IPS DF 4.7 (cell line): ENCODE measurements at regions not wholly inside any gene's neighbourhood (a gene's known extent, or its start where the extent isn't known, plus 50 kb on each side); places are given as distances from the start of the nearest gene placed in this dataset.

Experiments
- DNase-seq: peaks from one replicate; pipeline ENCODE4 v3.0.0-alpha.2; 2013; ENCODE audit warnings: low spot score; ENCODE audit errors: extremely low read depth

DNA sequence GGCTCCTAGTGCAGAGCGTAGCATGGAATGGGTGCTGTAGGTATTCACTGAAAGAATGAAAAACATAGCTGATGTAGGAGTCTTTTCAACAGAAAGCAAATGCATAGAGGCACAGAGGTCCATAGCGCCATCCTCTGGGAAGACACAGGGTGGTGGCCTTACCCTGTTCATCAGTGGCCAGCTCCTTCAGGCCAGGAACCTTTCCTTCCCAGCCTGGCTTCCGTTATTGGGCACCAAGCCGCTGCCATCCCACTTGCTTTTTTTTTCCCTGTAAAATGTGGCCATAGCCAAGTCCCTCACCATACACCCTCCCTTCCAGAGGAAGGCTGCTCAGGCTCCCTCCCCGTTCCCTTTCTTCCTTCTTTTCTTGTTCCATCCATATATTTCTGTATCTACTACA, 118.1 kb downstream of the ZNF621 start:
- DNase-seq: no peak

DNA sequence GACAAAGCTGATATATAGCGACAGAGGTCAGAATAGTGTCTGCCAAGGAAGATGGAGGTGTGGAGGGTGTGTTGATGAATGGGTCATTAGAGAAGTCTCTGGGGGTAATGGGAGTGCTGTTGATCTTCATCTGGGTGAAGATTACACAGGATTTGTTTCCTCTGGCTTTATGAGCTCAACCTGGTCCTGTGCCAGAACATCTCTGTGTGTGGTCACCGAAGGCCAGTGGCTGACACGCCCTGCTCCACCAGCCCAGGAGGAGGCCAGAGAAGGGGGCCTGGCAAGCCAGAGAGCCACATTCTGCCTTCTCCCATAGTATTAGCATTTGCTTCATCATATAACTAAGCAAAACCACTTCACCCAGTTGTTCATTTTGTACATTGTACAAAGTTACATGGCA, 121.1 kb downstream of the ZNF621 start:
- DNase-seq: no peak

DNA sequence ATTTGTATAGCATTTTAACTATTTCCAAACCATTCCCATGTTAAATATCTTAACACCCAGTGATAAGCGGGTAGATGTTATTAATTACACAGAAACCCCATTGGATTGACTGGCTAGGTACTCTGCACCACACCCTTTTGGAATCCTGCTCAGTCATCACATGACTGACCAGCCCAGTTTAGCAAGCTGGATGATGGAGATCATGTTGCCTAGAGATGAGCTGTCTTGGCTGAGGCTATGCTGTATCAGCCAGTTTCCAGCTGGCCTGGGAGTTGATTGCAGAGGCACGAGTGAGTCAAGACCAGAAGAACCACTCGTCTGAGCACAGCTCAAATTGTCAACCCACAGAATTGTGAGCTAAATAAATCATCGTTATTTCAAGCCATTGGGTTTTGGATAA, 124.6 kb downstream of the ZNF621 start:
- DNase-seq: no peak

DNA sequence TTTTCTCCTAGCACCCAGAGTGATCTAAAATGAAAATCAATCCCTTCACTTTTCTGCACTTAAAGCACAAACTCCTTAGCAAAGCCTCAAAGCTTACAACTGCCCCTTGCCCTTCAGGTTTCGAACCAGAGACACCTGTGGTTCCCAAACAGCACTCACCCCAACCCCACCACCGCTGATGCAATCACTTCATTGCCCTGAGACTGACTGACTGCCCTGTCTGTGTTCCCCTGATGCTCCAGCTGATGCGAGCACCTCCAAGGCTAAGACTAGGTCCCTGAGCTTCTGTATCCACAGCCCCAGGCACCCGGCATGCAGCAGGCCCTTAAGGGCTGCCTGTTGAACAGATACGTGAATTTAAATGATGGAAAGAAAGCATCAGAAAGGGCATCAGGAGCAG, 127.3 kb downstream of the ZNF621 start:
- no peak for DNase-seq

DNA sequence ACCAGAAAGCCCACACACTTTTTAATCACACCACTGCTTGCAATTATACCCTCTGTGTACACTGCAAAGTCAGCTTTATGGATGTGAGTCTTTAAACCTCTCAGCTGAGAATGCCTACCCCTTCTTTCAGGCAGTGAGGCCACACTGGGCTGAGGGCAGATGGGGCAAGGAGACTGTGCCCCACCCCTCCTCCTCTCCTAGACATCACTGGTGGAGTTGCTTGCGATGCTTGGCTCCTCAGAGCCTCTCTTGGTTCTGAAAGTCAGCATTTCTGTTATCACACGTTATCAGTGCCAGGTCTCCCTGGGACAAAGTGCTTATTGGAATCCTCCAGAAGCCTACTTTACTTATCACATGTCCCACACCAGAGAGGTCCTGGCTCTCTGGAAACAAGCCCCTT, 128.2 kb downstream of the ZNF621 start:
- DNase-seq: no peak

DNA sequence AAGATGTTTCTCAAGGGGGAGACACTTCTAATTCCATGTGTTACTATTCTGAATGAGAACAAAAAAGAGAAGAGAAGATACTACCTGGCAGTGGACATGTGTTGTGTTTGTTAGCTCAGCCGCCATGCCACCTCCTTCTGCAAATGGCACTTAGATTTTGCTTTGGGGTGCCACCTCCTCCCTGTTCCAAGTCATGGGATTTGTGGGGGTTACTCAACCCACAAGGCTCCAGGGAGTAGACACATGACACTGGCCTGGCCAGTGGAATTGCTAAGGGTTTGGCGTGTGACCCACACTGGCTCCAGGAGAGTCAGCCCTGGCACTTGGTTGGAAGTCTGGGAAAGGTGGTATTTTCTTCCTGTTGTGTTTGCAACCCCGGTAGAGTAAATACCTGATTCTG, 129.1 kb downstream of the ZNF621 start:
- DNase-seq: no peak

DNA sequence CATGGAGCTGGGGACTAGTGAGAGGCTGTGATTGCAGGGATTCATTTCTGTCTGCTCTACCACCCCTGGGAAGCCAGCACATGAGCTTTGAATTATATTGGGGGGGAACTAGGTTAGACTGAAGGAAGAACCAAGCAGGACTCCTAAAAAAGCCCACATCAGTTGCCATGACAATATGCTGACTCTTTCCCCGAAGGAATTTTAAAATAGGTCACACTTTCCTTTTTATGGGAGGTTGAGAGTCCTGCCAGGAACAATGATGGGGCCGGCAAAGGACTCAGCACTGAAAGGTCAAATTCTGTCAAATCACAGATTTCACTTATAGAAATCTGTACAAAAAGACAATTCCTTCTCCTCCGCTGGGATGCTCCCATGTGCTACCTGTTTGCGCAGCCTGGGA, 130.8 kb downstream of the ZNF621 start:
- DNase-seq: no peak

DNA sequence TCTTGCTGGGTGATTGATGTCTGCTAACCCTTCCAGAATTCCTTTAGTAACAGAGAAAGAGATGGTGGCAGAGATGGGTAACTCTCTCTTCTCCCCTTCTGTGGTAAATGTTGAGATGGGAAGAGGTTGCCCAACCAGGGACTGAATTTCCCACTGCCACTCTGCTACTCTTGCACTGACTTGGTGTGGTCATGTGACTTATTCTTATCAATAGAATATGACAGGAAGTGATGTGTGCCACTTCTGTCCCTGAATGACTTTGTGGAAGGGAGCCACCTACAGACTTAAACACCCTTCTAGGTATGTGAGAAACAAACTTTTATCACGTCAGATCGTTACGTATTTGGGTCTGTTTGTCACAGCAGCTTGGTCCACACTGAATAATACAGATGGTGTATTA, 132.9 kb downstream of the ZNF621 start:
- no peak for DNase-seq

DNA sequence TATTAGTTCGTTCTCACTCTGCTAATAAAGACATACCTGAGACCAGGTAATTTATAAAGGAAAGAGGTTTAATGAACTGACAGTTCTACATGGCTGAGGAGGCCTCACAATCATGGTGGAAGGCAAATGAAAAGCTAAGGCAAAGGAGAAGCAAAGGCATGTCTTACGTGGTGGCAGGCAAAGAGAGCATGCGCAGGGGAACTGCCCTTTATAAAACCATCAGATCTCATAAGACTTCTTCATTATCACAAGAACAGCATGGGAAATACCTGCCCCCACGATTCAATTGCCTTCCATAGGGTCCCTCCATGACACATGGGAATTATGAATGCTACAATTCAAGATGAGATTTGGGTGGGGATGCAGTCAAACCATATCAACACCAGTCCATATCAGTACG, 133.5 kb downstream of the ZNF621 start:
- DNase-seq: no peak

DNA sequence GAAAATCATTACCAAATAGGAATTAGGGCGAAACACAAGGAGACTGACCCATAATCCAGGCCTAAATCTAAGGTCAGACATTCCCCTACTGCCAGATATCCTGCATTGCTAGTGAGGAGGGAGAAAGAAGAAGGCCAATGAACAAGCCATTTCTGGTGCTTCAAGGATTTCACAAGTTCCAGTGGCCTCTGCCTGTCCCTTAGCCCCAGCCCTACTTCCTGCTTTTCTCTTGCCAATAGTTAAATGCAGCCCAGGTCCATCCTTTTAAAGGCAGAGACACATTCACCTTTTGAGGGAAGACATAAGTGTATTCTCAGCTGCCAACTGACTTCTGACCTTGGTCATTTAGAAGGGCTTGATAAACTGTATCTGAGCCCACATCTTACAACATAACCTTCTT, 135.8 kb downstream of the ZNF621 start:
- no peak for DNase-seq

DNA sequence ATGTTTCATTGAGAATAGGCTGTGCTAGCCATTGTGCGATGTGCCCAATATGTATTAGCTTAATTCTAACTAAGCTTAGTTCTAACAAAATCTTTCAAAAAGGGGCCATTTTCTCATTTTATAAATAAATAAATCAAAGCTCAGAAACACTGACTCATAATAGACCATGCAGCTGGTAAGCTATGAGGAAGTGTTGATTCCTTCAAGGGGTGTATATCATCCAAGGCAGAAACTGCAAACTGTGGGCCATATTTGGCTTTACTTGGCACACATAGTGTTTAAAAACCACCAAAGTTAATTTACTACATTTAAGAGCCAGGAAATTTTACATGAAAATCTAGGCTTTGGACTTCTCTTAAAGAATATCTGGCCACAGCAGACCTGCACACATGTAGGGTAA, 136.5 kb downstream of the ZNF621 start:
- no peak for DNase-seq

DNA sequence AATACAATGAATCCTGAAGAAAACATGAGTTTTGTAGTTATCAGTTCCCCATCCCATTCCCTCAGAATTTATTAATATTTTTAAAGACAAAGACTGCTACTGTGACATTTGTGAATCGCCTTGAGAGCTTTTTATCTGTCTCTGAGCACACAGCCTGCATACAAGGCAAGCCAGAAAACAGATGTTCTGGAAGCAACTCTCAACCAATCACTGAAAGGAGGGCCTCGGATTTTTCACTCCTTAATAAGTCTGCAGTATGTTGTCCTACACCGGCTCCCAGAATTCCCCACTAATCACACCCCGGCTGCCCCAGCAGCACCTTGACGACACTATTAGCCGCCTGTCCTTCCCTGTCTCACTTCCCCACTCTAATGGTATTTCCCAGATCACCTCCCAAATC, 138.5 kb downstream of the ZNF621 start:
- DNase-seq: no peak

DNA sequence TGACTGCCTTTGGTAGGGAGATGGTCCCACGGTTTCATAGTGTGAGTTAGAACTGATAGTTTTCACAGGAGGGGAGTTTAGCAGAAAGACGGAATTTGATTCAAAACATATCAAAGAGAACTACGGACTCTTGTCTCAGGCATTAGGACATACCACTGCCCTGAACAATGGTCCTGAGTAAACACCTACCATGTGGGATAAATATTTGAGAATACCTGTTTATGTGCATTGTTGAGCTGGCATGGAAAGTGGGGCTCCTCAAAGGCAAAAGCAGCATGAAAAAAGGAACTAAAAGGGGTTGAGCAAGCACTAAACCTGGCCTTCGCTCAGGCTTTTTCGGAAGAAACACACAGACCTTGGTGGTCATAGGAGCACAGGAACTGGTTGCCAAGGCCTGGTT, 144.4 kb downstream of the ZNF621 start:
- DNase-seq: no peak

DNA sequence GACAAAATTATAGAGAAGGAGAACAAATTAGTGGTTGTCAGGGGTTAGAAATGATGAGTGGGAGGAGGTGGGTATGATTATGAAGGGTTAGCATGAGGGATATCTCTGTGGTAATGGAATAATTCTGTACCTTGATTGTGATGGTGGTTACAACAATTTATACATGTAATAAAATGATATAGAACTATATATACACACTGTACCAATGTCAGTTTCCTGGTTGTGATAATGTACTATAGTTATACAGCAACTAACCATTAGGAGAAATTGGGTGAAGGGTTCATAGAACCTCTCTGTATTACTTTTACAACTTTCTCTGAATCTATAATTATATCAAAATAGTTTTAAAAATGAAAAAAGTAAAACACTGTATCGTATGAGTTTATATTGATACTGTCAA, 148.1 kb downstream of the ZNF621 start:
- DNase-seq: no peak

DNA sequence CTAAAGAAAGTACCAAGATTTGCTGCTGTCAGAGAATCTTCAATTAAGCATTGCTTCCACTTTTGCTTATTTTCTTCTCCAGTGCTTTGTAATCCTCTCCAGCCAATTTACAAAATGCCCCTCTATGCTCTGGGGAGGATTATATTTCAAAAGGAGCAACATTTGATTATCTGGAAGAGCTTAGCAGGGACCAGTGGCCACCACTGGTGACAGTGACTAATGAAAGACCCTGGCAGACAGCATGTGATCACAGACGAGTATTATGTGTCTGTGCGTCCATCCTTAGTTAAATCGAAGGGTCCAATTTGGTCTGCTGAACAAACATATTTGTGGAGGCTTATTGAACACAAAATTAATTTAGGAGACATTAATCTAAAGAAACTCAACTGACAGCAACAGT, 152.6 kb downstream of the ZNF621 start:
- DNase-seq: no peak

DNA sequence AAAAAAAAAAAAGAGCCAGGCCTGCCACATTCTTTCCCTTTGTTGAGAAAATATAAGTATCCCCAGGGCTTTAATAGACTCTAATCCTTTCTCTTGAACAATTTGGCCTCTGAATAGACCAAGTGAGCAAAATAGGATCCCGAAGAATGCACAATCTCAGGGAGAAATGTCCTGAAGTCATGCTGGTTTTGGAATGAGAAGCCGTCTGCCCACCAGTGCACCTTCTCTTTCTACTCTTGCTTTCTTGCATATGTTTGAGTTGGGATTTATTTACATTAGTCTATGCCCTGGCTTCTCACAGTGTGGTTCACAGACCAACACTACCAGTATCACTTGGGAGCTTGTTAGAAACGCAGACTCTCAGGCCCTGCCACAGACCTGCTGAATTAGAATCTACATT, 153.0 kb downstream of the ZNF621 start:
- no peak for DNase-seq

DNA sequence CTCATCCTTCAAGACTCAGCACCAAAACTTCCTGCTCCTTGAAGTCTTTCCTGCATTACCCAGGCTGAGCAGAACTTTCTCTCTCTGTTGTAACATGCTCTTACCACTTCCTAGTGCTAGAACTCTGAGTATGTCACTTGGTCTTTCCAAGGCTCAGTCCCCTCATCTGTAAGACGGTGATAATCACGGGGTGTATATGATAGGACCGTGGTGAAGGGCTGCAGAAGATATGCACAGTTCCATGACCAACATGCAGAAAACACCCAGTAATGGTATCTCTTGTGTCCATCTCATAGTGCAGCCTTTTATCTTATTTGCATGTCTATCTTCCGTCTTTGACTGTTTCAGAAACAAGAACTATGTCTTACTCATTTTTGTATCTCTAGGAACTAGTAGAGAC, 154.5 kb downstream of the ZNF621 start:
- no peak for DNase-seq

DNA sequence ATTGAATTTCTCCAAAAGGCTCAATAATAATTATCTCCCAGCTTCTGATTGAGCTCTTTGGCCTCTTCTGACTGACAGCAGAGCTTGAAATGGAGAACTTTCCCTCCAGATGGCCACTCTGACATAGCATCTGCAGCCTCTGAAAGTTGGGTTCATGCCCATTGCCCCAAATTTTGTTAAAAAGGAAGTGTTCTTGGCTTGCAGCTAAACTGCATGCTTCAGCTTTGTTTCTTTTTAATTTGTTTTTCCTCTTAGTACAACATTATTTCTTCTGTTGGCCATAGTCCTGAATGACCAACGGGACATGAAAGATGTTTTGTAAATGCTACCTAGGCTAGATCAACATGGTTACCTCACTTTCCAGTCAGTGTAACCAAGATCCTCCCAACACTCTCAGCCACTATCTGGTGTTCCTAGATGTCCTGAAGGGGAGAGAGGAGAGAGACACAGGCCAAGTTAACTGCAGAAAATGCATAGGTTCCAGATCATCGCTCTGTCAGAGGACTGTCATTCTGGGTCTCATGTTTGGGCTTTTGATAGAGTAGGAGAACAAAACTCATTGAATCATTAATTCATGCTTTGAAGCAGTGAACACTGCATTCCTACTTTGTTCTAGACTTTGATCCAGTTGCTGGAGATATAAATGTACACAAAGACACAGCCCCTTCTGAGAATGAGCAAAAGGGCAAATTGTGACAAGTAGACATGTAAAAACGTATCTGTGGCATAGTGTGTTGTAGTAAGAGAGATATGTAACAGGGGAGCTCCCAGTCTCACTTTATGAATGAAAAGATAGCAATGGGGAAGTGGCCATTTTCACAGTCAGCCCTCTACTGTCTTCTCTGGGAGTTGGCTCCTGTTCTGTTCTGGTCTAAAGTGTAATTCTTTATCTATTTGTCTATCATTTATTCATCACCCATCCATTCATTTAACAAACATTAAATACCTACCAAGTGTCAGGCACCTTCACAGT, 156.2 kb downstream of the ZNF621 start:
- no peak for DNase-seq

DNA sequence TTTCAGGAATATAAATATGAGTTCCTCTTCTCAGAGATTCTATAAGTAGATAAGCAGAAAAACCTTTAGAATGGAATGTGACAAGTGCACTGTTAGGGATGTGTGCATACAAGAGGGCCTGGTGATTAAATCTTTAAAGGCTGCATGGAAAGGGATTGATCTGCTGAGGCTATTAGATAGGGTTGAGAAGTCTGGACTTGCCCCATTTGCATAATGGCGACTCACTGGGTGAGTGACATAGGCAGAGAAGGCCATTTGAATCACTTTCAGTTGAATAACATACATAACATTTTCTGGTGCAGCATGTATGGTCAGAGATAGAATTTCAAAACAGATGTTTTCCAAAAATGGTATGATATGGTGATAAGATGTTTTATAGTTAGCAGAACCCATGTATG, 156.9 kb downstream of the ZNF621 start:
- no peak for DNase-seq

DNA sequence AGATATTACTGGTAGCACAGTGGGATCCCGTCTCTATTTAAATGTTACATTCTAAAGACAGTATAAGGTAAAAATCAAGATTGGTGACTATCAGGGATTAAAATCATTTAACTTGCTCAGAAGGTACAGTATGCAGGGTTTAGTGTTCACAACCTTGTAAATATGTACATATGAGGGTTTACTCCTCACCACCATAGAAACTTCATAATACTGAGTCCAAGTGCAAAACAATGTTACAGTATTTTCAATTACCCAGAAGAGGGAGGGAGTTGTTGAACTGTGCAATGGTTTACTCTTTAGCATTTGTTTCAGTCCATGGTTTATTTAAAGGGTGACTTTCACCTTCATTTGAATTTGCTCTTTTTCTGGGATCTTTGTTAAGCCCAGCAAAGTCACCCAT, 165.1 kb downstream of the ZNF621 start:
- DNase-seq: no peak

DNA sequence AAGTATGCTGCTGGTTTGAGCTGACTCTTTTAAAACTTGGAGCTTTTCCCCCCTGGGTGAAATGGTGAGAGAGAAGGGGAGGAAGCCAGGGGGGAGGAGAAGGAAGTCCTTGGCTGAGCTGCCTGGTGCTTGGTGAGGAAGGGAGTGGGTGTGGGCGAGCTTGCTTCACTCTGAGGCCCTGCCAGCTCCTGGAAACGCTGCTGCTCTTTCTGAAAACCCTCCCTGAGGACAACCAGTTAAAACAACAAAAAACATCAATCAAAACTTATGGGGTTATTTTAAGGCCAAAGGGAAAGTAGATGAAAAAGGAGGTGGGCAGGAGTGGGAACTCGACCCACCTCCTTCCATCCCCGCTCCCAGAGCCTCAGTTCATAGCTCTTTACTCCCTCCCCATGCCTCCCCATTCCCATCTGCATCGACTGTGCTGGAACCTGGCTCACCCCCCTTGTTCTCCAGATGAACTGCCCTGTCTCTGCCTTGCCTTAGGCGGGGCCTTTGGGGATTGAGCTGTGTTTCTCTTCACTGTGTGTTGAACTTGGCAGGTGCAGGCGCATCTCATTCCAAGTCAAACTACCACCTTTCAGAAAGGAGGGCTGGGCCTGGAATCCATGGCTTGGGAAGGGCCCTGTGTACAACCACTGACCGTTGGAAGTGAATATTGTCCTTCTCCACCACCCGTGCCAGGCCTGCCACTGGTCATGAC, 166.1 kb downstream of the ZNF621 start:
- no peak for DNase-seq

DNA sequence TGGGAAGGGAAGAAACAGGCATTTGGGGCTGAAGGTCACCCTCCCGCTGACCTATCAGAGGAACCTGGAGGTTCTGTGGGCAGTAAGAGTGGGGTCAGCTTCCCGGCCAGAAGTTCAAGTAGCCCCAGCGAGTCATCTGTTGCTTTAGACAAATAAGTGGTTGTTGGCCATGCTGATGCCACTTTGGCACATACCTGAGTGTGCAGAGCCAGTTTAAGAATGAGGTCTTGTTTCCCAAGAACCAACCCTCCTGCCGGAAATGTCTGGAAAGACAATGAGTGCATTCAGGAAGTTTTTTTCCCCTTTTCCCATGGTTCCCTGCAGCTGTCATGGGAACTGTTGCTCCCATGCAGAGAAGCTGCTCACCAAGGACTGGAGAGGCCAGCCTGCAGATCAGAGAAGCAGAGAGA, 166.7 kb downstream of the ZNF621 start:
- DNase-seq: no peak

DNA sequence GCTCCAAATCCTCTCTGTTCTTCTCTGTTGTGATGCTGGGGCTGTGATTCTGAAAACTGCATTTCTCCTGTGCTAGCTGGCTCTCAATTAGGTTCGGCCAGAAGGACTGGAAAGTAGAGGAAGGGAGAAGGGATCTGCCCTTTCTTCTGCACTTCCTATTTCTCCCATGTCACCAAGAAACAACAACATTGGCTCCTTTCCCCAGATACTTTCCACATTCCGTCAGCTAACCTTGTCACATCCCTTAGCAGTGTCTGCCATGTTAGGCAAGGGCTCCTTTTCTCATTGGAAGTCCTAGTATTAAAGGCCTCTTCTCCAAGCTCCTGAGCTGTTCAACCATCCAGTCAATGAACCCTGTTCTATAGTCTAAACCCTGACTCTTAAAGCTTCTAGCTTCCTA, 171.1 kb downstream of the ZNF621 start:
- no peak for DNase-seq
